Sigmoid colon (tissue), 4 donors: ENCODE measurements at regions not wholly inside any gene's neighbourhood (a gene's known extent, or its start where the extent isn't known, plus 50 kb on each side); places are given as distances from the start of the nearest gene placed in this dataset.

ENCODE experiments used
- CTCF ChIP-seq, 4 experiments: fragments of 450-650 bp in 3 of 4; fragments of 200-600 bp in 1 of 4; IDR thresholded peaks; one replicate each; pipeline ENCODE4 v1.5.1; 2016 to 2019; ENCODE audit warnings: antibody characterized with exemption in 4 of 4, mild to moderate bottlenecking in 3 of 4, moderate library complexity in 2 of 4
- POLR2A ChIP-seq, 2 donors: fragments of 450-650 bp; IDR thresholded peaks; one replicate each; pipeline ENCODE4 v1.6.1; 2016; ENCODE audit warnings: antibody characterized with exemption in 2 of 2, mild to moderate bottlenecking in 2 of 2, moderate library complexity in 2 of 2
- POLR2AphosphoS5 ChIP-seq, 4 donors: sonication (generic); formaldehyde crosslinking; IDR thresholded peaks; one replicate each; pipeline ENCODE4 v1.6.1; 2017; ENCODE audit warnings: antibody characterized with exemption in 4 of 4

GRCh38 chr10:120990831-120991230 is 139.7 kb downstream of the WDR11 start:
- TF ChIP-seq CTCF (IDR thresholded peaks at IDR 0.05) (no peak), POLR2AphosphoS5 (IDR thresholded peaks at IDR 0.05) (no peak), POLR2A (IDR thresholded peaks at IDR 0.05) (no peak)
